GM23248 (cell line): ENCODE measurements at regions not wholly inside any gene's neighbourhood (a gene's known extent, or its start where the extent isn't known, plus 50 kb on each side); places are given as distances from the start of the nearest gene placed in this dataset.

ENCODE experiments used
- DNase-seq: peaks from one replicate; pipeline ENCODE4 v3.0.0-alpha.2; 2015
- H2AFZ ChIP-seq: fragments of 200-600 bp; sonication (generic); 2 replicates; pipeline ENCODE4 v1.6.1; 2016; ENCODE audit warnings: antibody characterized with exemption
- H3F3A ChIP-seq: fragments of 200-600 bp; sonication (generic); 2 replicates; pipeline ENCODE4 v1.6.1; 2016; ENCODE audit warnings: mild to moderate bottlenecking, antibody characterized with exemption, mixed run types; ENCODE audit not compliant: insufficient read depth
- H3K27ac ChIP-seq: fragments of 200-600 bp; sonication (generic); 2 replicates; pipeline ENCODE4 v1.5.1; 2016; ENCODE audit warnings: mild to moderate bottlenecking
- H3K27me3 ChIP-seq: fragments of 200-600 bp; sonication (generic); replicated peaks from 2 replicates; pipeline ENCODE4 v1.6.1; 2016; ENCODE audit warnings: mild to moderate bottlenecking; ENCODE audit not compliant: insufficient read depth
- H3K36me3 ChIP-seq: fragments of 200-600 bp; sonication (generic); 2 replicates; pipeline ENCODE4 v1.6.1; 2016; ENCODE audit warnings: low read depth, mild to moderate bottlenecking
- H3K4me1 ChIP-seq: fragments of 200-600 bp; sonication (generic); 2 replicates; pipeline ENCODE4 v1.6.1; 2016; ENCODE audit warnings: mild to moderate bottlenecking; ENCODE audit not compliant: insufficient read depth
- H3K4me2 ChIP-seq: fragments of 200-600 bp; sonication (generic); one replicate; pipeline ENCODE4 v1.6.1; 2016; ENCODE audit warnings: mild to moderate bottlenecking; ENCODE audit not compliant: unreplicated experiment
- H3K4me3 ChIP-seq: fragments of 200-600 bp; sonication (generic); 2 replicates; pipeline ENCODE4 v1.5.1; 2016; ENCODE audit warnings: mild to moderate bottlenecking
- H3K79me2 ChIP-seq: fragments of 200-600 bp; sonication (generic); 2 replicates; pipeline ENCODE4 v1.6.1; 2016; ENCODE audit warnings: mild to moderate bottlenecking; ENCODE audit not compliant: insufficient read depth
- H3K9ac ChIP-seq: fragments of 200-600 bp; sonication (generic); 2 replicates; pipeline ENCODE4 v1.6.1; 2016; ENCODE audit warnings: mild to moderate bottlenecking
- H3K9me2 ChIP-seq: fragments of 200-600 bp; sonication (generic); 2 replicates; pipeline ENCODE4 v1.6.1; 2016; ENCODE audit warnings: mixed run types, mild to moderate bottlenecking, moderate library complexity; ENCODE audit not compliant: insufficient read depth
- H3K9me3 ChIP-seq: fragments of 200-600 bp; sonication (generic); one replicate; pipeline ENCODE4 v1.6.1; 2017; ENCODE audit warnings: low read depth
- H4K20me1 ChIP-seq: fragments of 200-600 bp; sonication (generic); 2 replicates; pipeline ENCODE4 v1.6.0; 2016; ENCODE audit not compliant: insufficient read depth
- EZH2 ChIP-seq: fragments of 200-600 bp; sonication (generic); IDR thresholded peaks from 2 replicates; pipeline ENCODE4 v1.6.1; 2018; ENCODE audit warnings: antibody characterized with exemption, mild to moderate bottlenecking; ENCODE audit not compliant: insufficient read depth, poor library complexity, severe bottlenecking
- EZH2phosphoT487 ChIP-seq: fragments of 200-600 bp; sonication (generic); IDR thresholded peaks from 2 replicates; pipeline ENCODE4 v1.6.1; 2018; ENCODE audit warnings: antibody characterized with exemption, moderate library complexity, mild to moderate bottlenecking, low read depth; ENCODE audit not compliant: insufficient read depth
- WGBS, 2 experiments: methylation state at CpG; one replicate each; pipeline ENCODE4 v1.1.6; 2015 to 2017; ENCODE audit warnings: low lambda C conversion rate in 2 of 2, low coverage in 1 of 2; ENCODE audit errors: missing lambda C conversion rate in 2 of 2; 5-methylcytosine and 5-hydroxymethylcytosine counted together
- in situ Hi-C: fragments of 300-500 bp; cut with MboI; formaldehyde crosslinking; loops from 2 replicates; pipeline ENCODE4 v1.15.0; 2020

- H3F3A ChIP-seq = no peaks in the 10 kb centered on the region
- H3K4me2 ChIP-seq = no peak overlapping the region
- no peak overlapping the region for H3K9ac ChIP-seq
- no peak for DNase-seq
- H3K9me2 ChIP-seq = no peaks in the 10 kb centered on the region
- 3 to 13% methylated on average over 1 of the region's 1 CpG for WGBS, 2 experiments
- in situ Hi-C loops = no loop called here
- no peak overlapping the region for H3K27ac ChIP-seq
- no peaks in the 10 kb centered on the region for H3K79me2 ChIP-seq
- no peaks in the 10 kb centered on the region for H3K4me1 ChIP-seq
- TF ChIP-seq EZH2phosphoT487 (no peak), EZH2 (no peak)
- no peaks in the 10 kb centered on the region for H3K9me3 ChIP-seq
- H3K4me3 ChIP-seq = no peak overlapping the region
- H2AFZ ChIP-seq = no peak overlapping the region
- H3K27me3 ChIP-seq = no peaks in the 10 kb centered on the region
- no peaks in the 10 kb centered on the region for H4K20me1 ChIP-seq
- H3K36me3 ChIP-seq = no peaks in the 10 kb centered on the region
These were observed 621.2 kb downstream of the MBD2 start for GRCh38 chr18:53603276-53603675.

GRCh38 chr18:53601344-53601743 lies 623.1 kb downstream of the MBD2 start:
- H3K4me2 ChIP-seq = no peak overlapping the region
- in situ Hi-C loops = no loop called here
- WGBS, 2 experiments = 31 to 37% methylated on average over 3 of the region's 3 CpGs

GRCh38 chr18:53586923-53587322 lies 637.5 kb downstream of the MBD2 start:
- TF ChIP-seq EZH2phosphoT487 (no peak), EZH2 (no peak)
- Histone ChIP-seq H3K9me3 (no peaks in the 10 kb centered on the region), H3K9me2 (no peaks in the 10 kb centered on the region), H3K79me2 (no peaks in the 10 kb centered on the region), H2AFZ (no peak overlapping the region), H3K4me2 (no peak overlapping the region), H3K4me1 (no peaks in the 10 kb centered on the region), H3K36me3 (no peaks in the 10 kb centered on the region), H3K27ac (no peak overlapping the region), H4K20me1 (no peaks in the 10 kb centered on the region), H3K9ac (no peak overlapping the region), H3K4me3 (no peak overlapping the region), H3F3A (no peaks in the 10 kb centered on the region), H3K27me3 (no peaks in the 10 kb centered on the region)
- WGBS, 2 experiments = 15 to 16% methylated on average over 4 of the region's 4 CpGs
- in situ Hi-C loops = no loop called here
- DNase-seq = no peak

More at GRCh38 chr18:53601344-53601743, 623.1 kb downstream of the MBD2 start:
- Histone ChIP-seq H3F3A (no peaks in the 10 kb centered on the region), H3K4me3 (no peak overlapping the region), H3K79me2 (no peaks in the 10 kb centered on the region), H3K27ac (no peak overlapping the region), H3K4me1 (no peaks in the 10 kb centered on the region), H3K9me3 (no peaks in the 10 kb centered on the region), H2AFZ (no peak overlapping the region), H3K36me3 (no peaks in the 10 kb centered on the region), H4K20me1 (no peaks in the 10 kb centered on the region), H3K27me3 (no peaks in the 10 kb centered on the region), H3K9me2 (no peaks in the 10 kb centered on the region), H3K9ac (no peak overlapping the region)
- DNase-seq = no peak
- TF ChIP-seq EZH2phosphoT487 = no peak
- no peak for TF ChIP-seq EZH2
